Activated naive CD4-positive, alpha-beta T cell treated with anti-CD3 and anti-CD28 coated beads for 36 hours (primary cell): ENCODE measurements at regions not wholly inside any gene's neighbourhood (a gene's known extent, or its start where the extent isn't known, plus 50 kb on each side); places are given as distances from the start of the nearest gene placed in this dataset.

Experiments used
- CTCF ChIA-PET: fragments of 350-600 bp; sonication (Branson Sonifier 250); formaldehyde crosslinking; loops from one replicate; lab custom pipeline; 2021; ENCODE audit warnings: antibody characterized with exemption; lab: Charles Lee
- DNase-seq: peaks from one replicate; pipeline ENCODE4 v3.0.0-alpha.2; 2020
- H3K27ac Mint-ChIP-seq: one replicate; pipeline ENCODE4 v1.8.0; 2021; ENCODE audit warnings: mild to moderate bottlenecking, mixed read lengths
- H3K27me3 Mint-ChIP-seq: one replicate; pipeline ENCODE4 v1.8.0; 2021; ENCODE audit warnings: low read depth, mixed read lengths
- H3K36me3 Mint-ChIP-seq: one replicate; pipeline ENCODE4 v1.8.0; 2021; ENCODE audit warnings: low read depth, mixed read lengths
- H3K4me1 Mint-ChIP-seq: one replicate; pipeline ENCODE4 v1.8.0; 2021; ENCODE audit warnings: low read depth, mixed read lengths
- H3K4me3 Mint-ChIP-seq: one replicate; pipeline ENCODE4 v1.8.0; 2021; ENCODE audit warnings: mild to moderate bottlenecking, moderate library complexity, mixed read lengths
- H3K9me3 Mint-ChIP-seq: one replicate; pipeline ENCODE4 v1.8.0; 2021; ENCODE audit warnings: mixed read lengths
- intact Hi-C: fragments of 100-400 bp; cut with micrococcal nuclease; formaldehyde crosslinking; loops from one replicate; pipeline ENCODE4 v1.15.1; 2023

- CTCF ChIA-PET, result interaction anchor here (0.6 to 2.0 kb wide), 7 partner anchors 18 to 527 kb away, joined by 3 to 7 read pairs (median 3); no protein-coding TSS in a partner anchor
- Mint-ChIP-seq H3K9me3 (no peaks in the 10 kb centered on the region), H3K27ac (no peak overlapping the region), H3K27me3 (no peaks in the 10 kb centered on the region), H3K36me3 (no peaks in the 10 kb centered on the region), H3K4me1 (peaks cover 4% of the 10 kb centered on the region), H3K4me3 (no peak overlapping the region)
- intact Hi-C loops, result loop anchor here (1.0 to 10.0 kb wide), 5 partner anchors 27 to 548 kb away; partner anchors contain the start of gene CCDC175
- peak; percentile 62 for DNase-seq
Observed at GRCh38 chr14:59028476-59029202, 159.8 kb upstream of the DAAM1 start.

GRCh38 chr14:59032826-59033225, 155.6 kb upstream of the DAAM1 start:
- H3K27ac Mint-ChIP-seq, result no peak overlapping the region
- intact Hi-C loops, result no loop called here
- peaks cover 4% of the 10 kb centered on the region for H3K4me1 Mint-ChIP-seq
- DNase-seq, result no peak
- CTCF ChIA-PET, result interaction anchor here (0.8 kb wide), 1 partner anchor 1007 kb away, joined by 3 read pairs; no protein-coding TSS in a partner anchor
- no peak overlapping the region for H3K4me3 Mint-ChIP-seq
- H3K9me3 Mint-ChIP-seq, result no peaks in the 10 kb centered on the region
- H3K36me3 Mint-ChIP-seq, result no peaks in the 10 kb centered on the region
- H3K27me3 Mint-ChIP-seq, result peaks cover 2% of the 10 kb centered on the region

- H3K27me3 Mint-ChIP-seq, result peaks cover 2% of the 10 kb centered on the region
- H3K27ac Mint-ChIP-seq, result no peak overlapping the region
- CTCF ChIA-PET, result no interaction called here
- no peak overlapping the region for H3K4me3 Mint-ChIP-seq
- no peak for DNase-seq
- no peaks in the 10 kb centered on the region for H3K4me1 Mint-ChIP-seq
- H3K36me3 Mint-ChIP-seq, result no peaks in the 10 kb centered on the region
- H3K9me3 Mint-ChIP-seq, result no peaks in the 10 kb centered on the region
- intact Hi-C loops, result no loop called here
Observed at GRCh38 chr14:59036134-59036533, 152.3 kb upstream of the DAAM1 start.

- Mint-ChIP-seq H3K27me3 (peaks cover 2% of the 10 kb centered on the region), H3K4me1 (no peaks in the 10 kb centered on the region), H3K36me3 (no peaks in the 10 kb centered on the region), H3K9me3 (no peaks in the 10 kb centered on the region), H3K4me3 (no peak overlapping the region), H3K27ac (no peak overlapping the region)
- CTCF ChIA-PET, result no interaction called here
- intact Hi-C loops, result no loop called here
- DNase-seq, result no peak
Observed at GRCh38 chr14:59037086-59037485, 151.4 kb upstream of the DAAM1 start.

GRCh38 chr14:59037620-59038019, 150.8 kb upstream of the DAAM1 start:
- CTCF ChIA-PET, result no interaction called here
- Mint-ChIP-seq H3K4me3 (no peak overlapping the region), H3K9me3 (no peaks in the 10 kb centered on the region), H3K4me1 (no peaks in the 10 kb centered on the region), H3K36me3 (no peaks in the 10 kb centered on the region), H3K27me3 (peaks cover 2% of the 10 kb centered on the region), H3K27ac (no peak overlapping the region)
- intact Hi-C loops, result no loop called here
- DNase-seq, result no peak

GRCh38 chr14:59038746-59039145, 149.7 kb upstream of the DAAM1 start:
- Mint-ChIP-seq H3K36me3 (no peaks in the 10 kb centered on the region), H3K27me3 (peaks cover 2% of the 10 kb centered on the region), H3K9me3 (no peaks in the 10 kb centered on the region), H3K27ac (no peak overlapping the region), H3K4me3 (no peak overlapping the region), H3K4me1 (no peaks in the 10 kb centered on the region)
- CTCF ChIA-PET, result no interaction called here
- intact Hi-C loops, result no loop called here
- DNase-seq, result no peak

DNA sequence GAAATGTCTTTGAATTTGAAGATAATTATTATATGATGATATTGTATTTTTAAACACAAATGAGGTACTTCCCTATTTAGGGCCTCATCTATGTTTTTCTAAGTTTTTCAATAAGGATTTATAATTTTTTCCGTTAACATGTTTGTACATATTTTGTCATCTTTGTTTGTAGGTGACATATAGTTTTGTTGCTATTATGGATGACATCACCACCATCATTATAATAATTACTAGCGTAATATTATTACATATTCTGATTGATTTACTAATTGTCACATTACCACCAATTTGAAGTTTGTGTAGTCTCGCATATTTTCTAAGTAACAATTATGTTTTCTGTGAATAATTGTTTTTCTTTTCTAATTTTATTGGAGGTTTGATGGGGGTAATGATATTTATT, 147.2 kb upstream of the DAAM1 start:
- DNase-seq, result no peak
- Mint-ChIP-seq H3K4me3 (no peak overlapping the region), H3K4me1 (no peaks in the 10 kb centered on the region), H3K27me3 (peaks cover 2% of the 10 kb centered on the region), H3K36me3 (no peaks in the 10 kb centered on the region), H3K9me3 (no peaks in the 10 kb centered on the region), H3K27ac (no peak overlapping the region)
- intact Hi-C loops, result no loop called here
- CTCF ChIA-PET, result no interaction called here

DNA sequence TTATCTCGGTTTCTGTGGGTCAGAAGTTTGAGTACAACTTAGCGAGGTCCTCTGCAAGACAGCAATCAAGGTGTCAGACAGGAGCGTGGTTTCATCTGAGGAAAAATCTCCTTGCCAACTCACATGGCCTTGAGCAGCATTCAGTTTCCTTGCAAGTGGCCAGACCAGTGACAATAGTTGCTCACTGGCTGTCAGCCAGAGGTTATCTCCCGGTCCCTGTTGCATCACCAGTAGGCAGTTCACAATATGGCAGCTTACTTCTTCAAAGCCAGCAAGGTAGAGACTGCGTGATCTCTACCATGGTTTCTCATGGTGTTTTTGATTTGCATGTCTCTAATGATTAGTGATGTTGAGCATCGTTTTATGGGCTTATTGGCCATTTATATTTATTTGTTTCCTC, 143.8 kb upstream of the DAAM1 start:
- no peaks in the 10 kb centered on the region for H3K27me3 Mint-ChIP-seq
- DNase-seq, result no peak
- CTCF ChIA-PET, result interaction anchor here (1.0 kb wide), 1 partner anchor 544 kb away, joined by 3 read pairs; no protein-coding TSS in a partner anchor
- H3K36me3 Mint-ChIP-seq, result no peaks in the 10 kb centered on the region
- H3K4me3 Mint-ChIP-seq, result no peak overlapping the region
- intact Hi-C loops, result no loop called here
- H3K9me3 Mint-ChIP-seq, result no peaks in the 10 kb centered on the region
- H3K4me1 Mint-ChIP-seq, result no peaks in the 10 kb centered on the region
- no peak overlapping the region for H3K27ac Mint-ChIP-seq

DNA sequence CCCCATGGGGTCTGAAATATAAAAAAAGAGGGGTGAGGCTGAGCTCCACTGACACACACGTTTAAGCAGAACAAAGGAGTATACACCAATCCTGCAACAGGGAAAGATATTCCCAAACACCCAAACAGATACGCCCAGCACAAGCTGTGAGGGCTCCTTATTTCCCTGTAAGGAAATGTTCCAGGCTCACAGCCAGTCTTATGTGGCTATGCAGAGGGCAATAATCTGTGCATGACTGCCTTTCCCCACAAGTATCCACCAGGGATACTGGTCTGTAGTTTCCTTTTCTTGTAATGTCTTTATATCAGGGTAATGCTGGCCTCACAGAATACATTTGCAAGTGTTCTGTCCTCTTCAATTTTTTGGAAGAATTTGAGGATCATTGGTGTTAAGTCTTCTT, 141.7 kb upstream of the DAAM1 start:
- CTCF ChIA-PET, result no interaction called here
- Mint-ChIP-seq H3K4me3 (no peak overlapping the region), H3K27ac (no peak overlapping the region), H3K4me1 (no peaks in the 10 kb centered on the region), H3K36me3 (no peaks in the 10 kb centered on the region), H3K9me3 (no peaks in the 10 kb centered on the region), H3K27me3 (peaks cover 4% of the 10 kb centered on the region)
- DNase-seq, result no peak
- intact Hi-C loops, result no loop called here

GRCh38 chr14:59055006-59055405, 133.5 kb upstream of the DAAM1 start:
- CTCF ChIA-PET, result interaction anchor here (0.6 to 1.3 kb wide), 13 partner anchors 26 to 1828 kb away, joined by 3 to 10 read pairs (median 3); no protein-coding TSS in a partner anchor
- Mint-ChIP-seq H3K4me1 (no peaks in the 10 kb centered on the region), H3K4me3 (no peak overlapping the region), H3K27me3 (peaks cover 6% of the 10 kb centered on the region), H3K36me3 (no peaks in the 10 kb centered on the region), H3K27ac (no peak overlapping the region), H3K9me3 (peaks cover 3% of the 10 kb centered on the region)
- DNase-seq, result no peak
- intact Hi-C loops, result loop anchor here (1.0 to 5.0 kb wide), 5 partner anchors 27 to 947 kb away; partner anchors contain the start of genes KIAA0586 and TIMM9

DNA sequence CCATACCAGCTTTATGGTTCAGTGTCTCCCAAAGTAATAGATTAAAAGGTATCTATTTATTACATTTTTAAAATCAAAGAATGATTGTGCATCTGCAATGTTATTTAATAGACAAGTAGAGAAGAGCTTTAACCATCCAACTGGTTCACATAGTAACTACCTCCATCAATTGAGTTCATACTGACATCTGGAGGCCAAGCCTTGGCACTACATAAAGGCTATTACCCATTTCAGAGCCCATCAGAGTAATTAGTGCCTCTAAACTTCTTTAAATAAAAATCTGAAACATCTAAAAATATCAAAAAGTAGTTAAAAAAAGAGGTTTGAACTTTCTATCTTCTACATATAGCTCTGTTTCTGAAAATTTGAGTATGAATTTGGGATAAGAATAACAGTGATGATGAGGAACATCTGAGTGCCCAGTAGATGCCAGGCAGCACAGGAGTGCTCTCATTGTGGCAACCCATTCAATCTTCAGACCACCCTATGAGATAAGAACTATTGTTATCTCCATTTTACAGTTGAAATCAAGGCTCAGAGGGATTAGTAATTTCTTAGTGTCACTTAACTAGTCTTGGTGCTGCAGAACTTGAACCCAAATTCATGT, 132.9 kb upstream of the DAAM1 start:
- CTCF ChIA-PET, result interaction anchor here (0.6 to 1.3 kb wide), 14 partner anchors 10 to 1829 kb away, joined by 3 to 10 read pairs (median 3); no protein-coding TSS in a partner anchor

GRCh38 chr14:59057551-59057950, 130.9 kb upstream of the DAAM1 start:
- DNase-seq, result no peak
- no peaks in the 10 kb centered on the region for H3K27me3 Mint-ChIP-seq
- no peaks in the 10 kb centered on the region for H3K36me3 Mint-ChIP-seq
- no peaks in the 10 kb centered on the region for H3K4me1 Mint-ChIP-seq
- no peak overlapping the region for H3K4me3 Mint-ChIP-seq
- intact Hi-C loops, result loop anchor here (5.0 kb wide), 1 partner anchor 630 kb away; the partner anchor contains the start of genes KIAA0586 and TIMM9
- CTCF ChIA-PET, result interaction anchor here (1.0 to 2.0 kb wide), 2 partner anchors 16 to 556 kb away, joined by 3 to 5 read pairs; no protein-coding TSS in a partner anchor
- no peak overlapping the region for H3K27ac Mint-ChIP-seq
- H3K9me3 Mint-ChIP-seq, result peaks cover 3% of the 10 kb centered on the region

More for the DNA sequence above, 132.9 kb upstream of the DAAM1 start:
- H3K4me3 Mint-ChIP-seq, result no peak overlapping the region
- no peaks in the 10 kb centered on the region for H3K4me1 Mint-ChIP-seq
- no peaks in the 10 kb centered on the region for H3K36me3 Mint-ChIP-seq
- H3K27ac Mint-ChIP-seq, result no peak overlapping the region
- intact Hi-C loops, result loop anchor here (1.0 to 5.0 kb wide), 5 partner anchors 27 to 947 kb away; partner anchors contain the start of genes KIAA0586 and TIMM9
- peaks cover 3% of the 10 kb centered on the region for H3K9me3 Mint-ChIP-seq
- peaks cover 4% of the 10 kb centered on the region for H3K27me3 Mint-ChIP-seq
- peak; percentile 54 for DNase-seq
